ENCODE measurements at regions not wholly inside any gene's neighbourhood (a gene's known extent, or its start where the extent isn't known, plus 50 kb on each side); places are given as distances from the start of the nearest gene placed in this dataset.
A peak's percentile ranks its signal among the peaks of the same experiment; 100 is the strongest.

- in situ Hi-C loops (cut with HindIII; ENCODE audit: extremely low pct_ligation_motif_present, low pct_unique_long_range_greater_than_20kb) (no loop called here), intact Hi-C loops (cut with micrococcal nuclease; ENCODE audit: unreplicated experiment) (no loop called here)
- no peak for FAIRE-seq
- no peaks in the 10 kb centered on the region for H3K4me1 ChIP-seq (ENCODE audit: insufficient read depth, low read length)
- no peak overlapping the region for H3K4me2 ChIP-seq (ENCODE audit: low read depth, low read length)
- H3K27ac ChIP-seq (ENCODE audit: extremely low read length, insufficient read depth, low read length): no peak overlapping the region
- no peaks in the 10 kb centered on the region for H3K36me3 ChIP-seq (replicated peaks in 1 of 2; ENCODE audit: control insufficient read depth in 1 of 2, insufficient read depth in 2 of 2, low read length in 2 of 2)
- ChIA-PET CTCF (ENCODE audit: low intra/inter-chr PET ratio, low total read pairs) (no interaction called here), POLR2A (no interaction called here)
- no peak overlapping the region for H3K4me3 ChIP-seq (replicated peaks in 1 of 3; ENCODE audit: insufficient read depth in 1 of 3, low read depth in 2 of 3, low read length in 3 of 3)
- no peaks in the 10 kb centered on the region for H4K20me1 ChIP-seq (ENCODE audit: insufficient read depth, low read length)
- H3K9ac ChIP-seq (ENCODE audit: insufficient read depth, low read depth, low read length): no peak overlapping the region
- H3K27me3 ChIP-seq (ENCODE audit: control insufficient read depth in 1 of 2, insufficient read depth in 2 of 2, low read length in 2 of 2): peaks cover 0 to 2% of the 10 kb centered on the region in 2 experiments; a peak in 2 of 5 replicates
- DNase-seq (ENCODE audit: low spot score): no peak
- WGBS (ENCODE audit: low lambda C conversion rate): 0% methylated on average over 1 of the region's 1 CpG
- H2AFZ ChIP-seq (ENCODE audit: low read length): no peak overlapping the region
- H3K79me2 ChIP-seq (ENCODE audit: insufficient read depth, low read length): no peaks in the 10 kb centered on the region
- H3K9me3 ChIP-seq (ENCODE audit: low read length): no peaks in the 10 kb centered on the region
- no TSS peak for BruUV-seq (replicated peaks)
- ATAC-seq: no peak
- TF ChIP-seq TRAFD1 (CRISPR knock-in tag; IDR thresholded peaks at IDR 0.05; ENCODE audit: borderline replicate concordance) (no peak), ELF3 (CRISPR knock-in tag; IDR thresholded peaks at IDR 0.05) (no peak), MAFK (conservative IDR thresholded peaks at IDR 0.05 in 1 of 2, IDR thresholded peaks at IDR 0.05 in 1 of 2; ENCODE audit: low read length in 2 of 2) (peak in 1 of 2 experiments; percentile 29; a peak in 2 of 4 replicates), SRSF9 (IDR thresholded peaks at IDR 0.05; ENCODE audit: borderline replicate concordance, insufficient read depth, low read depth, low read length, poor library complexity, severe bottlenecking) (no peak), ZNF746 (CRISPR knock-in tag; IDR thresholded peaks at IDR 0.05) (no peak), TCF7 (IDR thresholded peaks at IDR 0.05; ENCODE audit: low read depth) (no peak), IRF1 (CRISPR knock-in tag; IDR thresholded peaks at IDR 0.05; ENCODE audit: low read depth) (no peak), GRHL1 (CRISPR knock-in tag; conservative IDR thresholded peaks at IDR 0.05) (no peak), PLRG1 (conservative IDR thresholded peaks at IDR 0.05) (no peak), ZNF660 (CRISPR knock-in tag; IDR thresholded peaks at IDR 0.05; ENCODE audit: borderline replicate concordance, low read depth) (no peak), ZNF841 (CRISPR knock-in tag; IDR thresholded peaks at IDR 0.05; ENCODE audit: borderline replicate concordance) (no peak), CHD4 (IDR thresholded peaks at IDR 0.05; ENCODE audit: borderline replicate concordance, low read length) (no peak), RNF219 (CRISPR knock-in tag; IDR thresholded peaks at IDR 0.05) (no peak), GABPB1 (CRISPR knock-in tag; IDR thresholded peaks at IDR 0.05) (no peak), FOXM1 (CRISPR knock-in tag; IDR thresholded peaks at IDR 0.05) (no peak), ZNF883 (CRISPR knock-in tag; IDR thresholded peaks at IDR 0.05; ENCODE audit: not compliant biosample characterization) (no peak), HNRNPUL1 (IDR thresholded peaks at IDR 0.05; ENCODE audit: low read depth, low read length) (no peak), ATF7 (IDR thresholded peaks at IDR 0.05) (peak; percentile 86), ATF7 (CRISPR knock-in tag; IDR thresholded peaks at IDR 0.05) (no peak), CREB1 (IDR thresholded peaks at IDR 0.05) (peak; percentile 91), CREB1 (CRISPR knock-in tag; IDR thresholded peaks at IDR 0.05) (no peak)
Observed at GRCh38 chr21:41079159-41079558, 88.8 kb upstream of the BACE2 start.

Data from HepG2 (cell line).